Posterior vena cava (tissue), 2 donors: ENCODE measurements at regions not wholly inside any gene's neighbourhood (a gene's known extent, or its start where the extent isn't known, plus 50 kb on each side); places are given as distances from the start of the nearest gene placed in this dataset.
"Not testable (repeated sequence)": the region's sequence is repeated elsewhere in the genome, so short reads cannot be mapped to it uniquely, and the experiment has no call there.

Experiments used
- DNase-seq: peaks from one replicate; pipeline ENCODE4 v3.0.0-alpha.2; 2020; ENCODE audit warnings: low spot score
- intact Hi-C, 2 donors: fragments of 100-400 bp; cut with DNase I; formaldehyde crosslinking; loops; one replicate each; pipeline versions ENCODE4 v1.14.1 to v1.14.2; 2022 to 2023
- donor health status: DM: yes; HTN: yes; CAD: no.
- donor health status: DM: yes; HTN: yes; CAD: no.

GRCh38 chr1:73576083-73576482 lies 621.9 kb downstream of the LRRIQ3 start:
- no peak for DNase-seq
- intact Hi-C loops: no loop called here

- DNase-seq: no peak
- intact Hi-C loops: no loop called here
These were observed 633.7 kb downstream of the LRRIQ3 start for GRCh38 chr1:73564294-73564693.

GRCh38 chr1:73556270-73556669 lies 641.7 kb downstream of the LRRIQ3 start:
- intact Hi-C loops: no loop called here
- no peak for DNase-seq

GRCh38 chr1:73537400-73537799 lies 660.6 kb downstream of the LRRIQ3 start:
- intact Hi-C loops: no loop called here
- DNase-seq: no peak

- DNase-seq: no peak
- intact Hi-C loops: no loop called here
These were observed 680.3 kb downstream of the LRRIQ3 start for GRCh38 chr1:73517603-73518191.

DNA sequence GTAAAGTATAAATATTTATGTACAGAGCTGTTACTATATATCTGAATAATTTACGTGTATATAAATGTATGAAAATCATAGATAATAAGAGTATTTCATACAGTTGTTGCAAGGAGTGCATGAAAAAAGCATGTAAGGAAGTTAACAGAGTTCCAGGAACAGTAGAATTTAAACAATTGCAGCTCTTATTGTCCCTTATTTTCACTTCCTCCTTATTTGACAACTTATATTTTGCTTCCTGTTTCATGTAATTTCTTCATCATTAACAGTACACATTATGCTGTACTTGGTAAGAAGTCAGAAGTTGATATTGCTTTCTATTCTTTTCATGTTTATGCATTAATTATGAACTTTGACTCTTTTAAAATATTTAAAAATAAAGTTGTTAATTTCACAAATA lies 681.5 kb downstream of the LRRIQ3 start:
- intact Hi-C loops: no loop called here
- DNase-seq: no peak

- intact Hi-C loops: no loop called here
- DNase-seq: no peak
These were observed 686.9 kb downstream of the LRRIQ3 start for GRCh38 chr1:73511038-73511437.

DNA sequence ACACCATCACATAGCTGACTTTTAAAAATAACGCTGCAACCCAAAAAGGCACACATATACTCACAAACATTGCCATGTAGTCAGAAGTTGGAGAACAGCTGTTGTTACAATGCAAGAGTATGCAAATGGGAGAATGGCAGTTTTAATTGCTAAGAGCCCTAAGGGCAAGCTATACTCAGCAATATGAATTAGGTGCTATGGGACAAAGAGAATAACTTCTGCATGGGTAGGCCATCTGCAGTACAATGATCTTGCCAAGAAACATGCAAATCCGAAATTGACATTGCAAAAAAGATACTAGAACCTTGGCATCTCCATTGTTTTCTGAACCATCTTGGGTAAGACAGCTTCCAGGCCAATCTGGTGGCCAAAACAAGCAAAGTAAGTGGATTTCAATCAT lies 697.8 kb downstream of the LRRIQ3 start:
- DNase-seq: no peak
- intact Hi-C loops: no loop called here

GRCh38 chr1:73499671-73500070 lies 698.3 kb downstream of the LRRIQ3 start:
- intact Hi-C loops: no loop called here

GRCh38 chr1:73491621-73492020 lies 706.4 kb downstream of the LRRIQ3 start:
- no peak for DNase-seq
- intact Hi-C loops: no loop called here

More at GRCh38 chr1:73499671-73500070, 698.3 kb downstream of the LRRIQ3 start:
- DNase-seq: no peak

DNA sequence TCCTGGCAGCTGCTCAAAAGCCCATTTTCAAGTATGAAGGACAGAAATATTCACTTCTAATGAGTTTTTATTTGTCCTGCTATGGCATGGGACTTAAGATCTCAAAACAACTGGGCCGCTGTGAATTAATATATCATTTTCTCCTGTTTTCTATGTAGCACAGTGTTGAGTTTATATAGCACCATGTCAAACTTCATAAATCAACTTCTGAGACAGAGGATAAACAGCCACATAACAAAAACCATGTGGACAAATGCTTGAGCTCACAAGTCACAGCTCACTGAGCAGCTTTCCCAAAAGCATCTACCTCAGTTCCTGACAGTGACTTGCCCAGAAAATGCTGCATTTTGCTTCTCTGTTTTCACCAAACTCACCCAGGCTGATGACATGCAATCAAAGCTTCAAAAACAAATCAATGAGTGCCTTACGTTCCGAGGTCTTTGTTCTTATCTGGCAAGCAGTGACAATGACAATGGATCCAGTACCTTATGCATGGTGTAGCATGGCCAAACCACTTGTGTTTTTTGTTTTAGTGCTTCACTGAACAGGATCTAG lies 722.6 kb downstream of the LRRIQ3 start:
- no peak for DNase-seq
- intact Hi-C loops: no loop called here

- intact Hi-C loops: no loop called here
- DNase-seq: no peak
These were observed 725.2 kb downstream of the LRRIQ3 start for GRCh38 chr1:73472810-73473209.

DNA sequence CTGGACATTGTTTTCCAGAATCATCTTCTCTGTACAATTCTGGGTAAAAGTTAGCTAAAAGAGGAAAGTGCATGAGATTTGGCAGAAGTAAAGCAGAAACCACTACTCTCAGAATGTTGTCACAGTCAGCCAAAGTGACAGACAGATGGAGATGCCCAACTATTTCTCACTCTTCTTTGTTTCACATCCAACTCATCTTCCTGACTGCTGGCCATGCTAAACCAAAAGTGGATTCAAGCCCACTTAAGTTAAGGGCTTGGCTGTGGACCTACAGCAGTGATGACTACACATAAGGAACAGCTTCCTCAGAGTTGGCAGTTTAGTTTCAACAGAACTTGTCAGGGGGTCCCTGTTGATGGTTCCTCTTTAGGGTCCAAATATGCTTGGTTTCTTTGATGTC lies 730.2 kb downstream of the LRRIQ3 start:
- intact Hi-C loops: no loop called here
- DNase-seq: no peak

DNA sequence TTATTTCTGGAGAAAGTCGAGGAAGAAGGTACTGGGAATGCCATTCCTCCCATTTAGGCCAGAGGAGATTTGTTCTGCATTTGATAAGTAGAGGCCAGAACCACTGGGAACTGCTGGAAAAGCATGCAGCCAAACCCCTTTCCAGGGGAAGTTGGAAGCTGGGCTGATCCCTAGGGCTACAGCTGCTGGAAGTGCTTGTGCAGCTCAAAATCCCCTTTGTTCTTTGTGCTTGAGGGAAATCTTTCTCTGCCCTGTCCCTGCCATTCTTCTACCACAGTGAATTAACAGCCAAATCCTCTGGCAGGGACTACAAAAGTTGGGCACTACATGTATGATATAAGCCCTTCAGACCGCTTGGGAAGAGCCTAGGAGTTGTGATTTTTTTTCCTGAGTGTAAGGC lies 734.1 kb downstream of the LRRIQ3 start:
- intact Hi-C loops: no loop called here
- no peak for DNase-seq

DNA sequence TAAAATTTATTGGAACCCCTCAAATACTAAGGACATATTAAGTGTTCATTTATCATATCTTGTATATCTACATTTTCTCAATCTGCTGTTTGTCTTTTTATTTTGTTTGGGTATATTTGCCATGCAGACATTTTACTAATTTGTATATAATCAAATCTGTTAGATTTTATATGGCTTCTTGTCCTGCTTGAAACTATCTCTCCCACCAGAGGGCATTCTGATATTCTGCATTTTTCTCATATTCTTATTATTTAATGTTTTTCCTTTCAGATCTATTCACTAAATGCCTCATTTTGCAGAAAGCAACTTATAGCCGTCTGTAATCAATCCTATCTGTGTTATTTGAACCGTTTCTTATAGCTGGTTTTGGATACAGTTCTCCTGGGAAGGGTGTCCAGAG lies 745.5 kb downstream of the LRRIQ3 start:
- intact Hi-C loops: no loop called here
- DNase-seq: no peak

DNA sequence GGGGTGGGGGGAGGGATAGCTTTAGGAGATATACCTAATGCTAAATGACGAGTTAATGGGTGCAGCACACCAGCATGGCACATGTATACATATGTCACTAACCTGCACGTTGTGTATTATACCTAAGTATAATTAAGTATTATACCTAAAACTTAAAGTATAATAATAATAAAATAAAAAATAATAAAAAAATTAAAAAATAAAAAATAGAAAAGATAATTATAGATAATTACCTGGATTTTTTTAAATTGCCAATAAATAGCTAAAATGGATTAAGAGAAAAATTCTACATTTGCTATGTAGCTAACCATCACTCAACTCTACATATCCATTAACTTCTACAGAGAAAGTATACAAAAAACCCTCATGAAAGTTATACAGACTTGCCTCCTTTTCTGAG lies 747.3 kb downstream of the LRRIQ3 start:
- intact Hi-C loops, DNase-seq: not testable (repeated sequence)

- no peak for DNase-seq
- intact Hi-C loops: no loop called here
These were observed 786.5 kb downstream of the LRRIQ3 start for GRCh38 chr1:73411479-73411878.

GRCh38 chr1:73401666-73402065 lies 796.3 kb downstream of the LRRIQ3 start:
- intact Hi-C loops: no loop called here
- no peak for DNase-seq

GRCh38 chr1:73382966-73383365 lies 815.0 kb downstream of the LRRIQ3 start:
- no peak for DNase-seq
- intact Hi-C loops: no loop called here

DNA sequence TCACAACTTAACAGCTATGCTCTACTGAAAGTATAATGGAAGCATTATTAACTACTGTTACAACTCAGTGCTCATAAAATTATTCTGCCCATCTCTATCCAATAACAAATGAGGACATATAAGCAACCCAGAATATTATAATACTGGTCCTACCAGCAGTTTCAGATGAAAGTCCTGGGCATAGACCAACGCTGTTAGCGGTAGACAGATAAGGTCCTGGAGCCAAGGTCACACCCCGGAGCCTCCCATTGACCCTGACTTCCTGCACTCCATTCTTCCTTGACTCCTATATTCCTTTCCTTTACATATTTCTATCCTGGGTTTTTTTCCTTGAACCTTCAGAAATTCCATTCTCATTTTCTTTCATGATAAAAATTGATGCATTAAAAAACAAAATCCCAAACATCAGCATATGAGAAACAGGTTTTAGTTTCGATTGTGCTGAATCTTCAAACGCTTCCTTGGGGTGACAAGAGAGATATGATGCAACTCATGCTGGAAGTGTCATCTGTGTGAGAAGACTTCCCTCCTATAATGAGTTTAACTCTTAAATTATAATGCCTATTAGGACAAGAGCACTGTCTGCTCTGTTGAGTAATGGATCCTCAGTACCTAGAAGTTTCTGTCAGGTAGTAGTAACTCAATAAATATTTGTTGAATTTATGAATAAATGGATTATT lies 831.1 kb downstream of the LRRIQ3 start:
- intact Hi-C loops: no loop called here
- DNase-seq: no peak

GRCh38 chr1:73359001-73359400 lies 839.0 kb downstream of the LRRIQ3 start:
- DNase-seq: no peak
- intact Hi-C loops: no loop called here
